K562 (cell line): ENCODE measurements at regions not wholly inside any gene's neighbourhood (a gene's known extent, or its start where the extent isn't known, plus 50 kb on each side); places are given as distances from the start of the nearest gene placed in this dataset.

Experiments used
- ATF1 ChIP-seq, 2 experiments: fragments of 450-650 bp in 1 of 2; IDR thresholded peaks; 2 replicates each; pipeline ENCODE4 v1.6.1; 2016; ENCODE audit warnings: missing compliant biosample characterization in 1 of 2, missing genetic modification characterization in 1 of 2
- CBX3 ChIP-seq, 2 experiments: IDR thresholded peaks; 1 replicate in 1 of 2; 2 replicates in 1 of 2; pipeline ENCODE4 v1.6.1; 2012; ENCODE audit warnings: inconsistent platforms in 2 of 2, low read length in 2 of 2, borderline replicate concordance in 1 of 2, control low read depth in 1 of 2
- CXXC5 ChIP-seq: fragments of 250-450 bp; sonication (Bioruptor Pico); IDR thresholded peaks from 2 replicates; pipeline ENCODE4 v1.8.0; 2022; ENCODE audit warnings: inconsistent platforms, mild to moderate bottlenecking, moderate library complexity
- E2F8 ChIP-seq: fragments of 450-650 bp; IDR thresholded peaks from 2 replicates; pipeline ENCODE4 v1.7.1; 2018; ENCODE audit warnings: mild to moderate bottlenecking, low read depth; ENCODE audit not compliant: partially characterized antibody
- ETV1 ChIP-seq: fragments of 450-650 bp; conservative IDR thresholded peaks from 2 replicates; pipeline ENCODE4 v1.6.1; 2016; ENCODE audit warnings: missing genetic modification characterization, control low read depth, low read depth, missing compliant biosample characterization
- HMBOX1 ChIP-seq: sonication (generic); IDR thresholded peaks from 2 replicates; pipeline ENCODE4 v1.6.1; 2016
- JUN ChIP-seq, 2 experiments: sonication (generic) in 1 of 2; formaldehyde crosslinking in 1 of 2; IDR thresholded peaks; 2 replicates each; pipeline versions ENCODE4 v1.6.1 to v1.8.0; 2012 to 2022; ENCODE audit warnings: borderline replicate concordance in 2 of 2, mild to moderate bottlenecking in 2 of 2, improper control_type of control experiment in 1 of 2, low read depth in 1 of 2, low read length in 1 of 2, missing genetic modification reagents in 1 of 2
- MAFG ChIP-seq: fragments of 450-650 bp; conservative IDR thresholded peaks from 2 replicates; pipeline ENCODE4 v1.6.1; 2016; ENCODE audit warnings: missing genetic modification characterization, missing compliant biosample characterization
- NR2C2 ChIP-seq, 2 experiments: fragments of 200-800 bp in 1 of 2; sonication (Bioruptor generic) in 1 of 2; sonication (generic) in 1 of 2; formaldehyde crosslinking in 1 of 2; IDR thresholded peaks; 2 replicates each; pipeline versions ENCODE4 v1.6.1 to v1.8.0; 2016 to 2022; ENCODE audit warnings: mild to moderate bottlenecking in 1 of 2, missing compliant biosample characterization in 1 of 2, missing genetic modification characterization in 1 of 2, missing genetic modification reagents in 1 of 2
- RCOR1 ChIP-seq, 2 experiments: IDR thresholded peaks; 2 replicates each; pipeline ENCODE4 v1.6.1; 2012; ENCODE audit warnings: low read depth in 2 of 2, low read length in 2 of 2, borderline replicate concordance in 1 of 2, improper control_type of control experiment in 1 of 2
- SMARCC2 ChIP-seq: fragments of 450-650 bp; IDR thresholded peaks from 2 replicates; pipeline ENCODE4 v1.6.1; 2017; ENCODE audit warnings: antibody characterized with exemption, moderate library complexity, mild to moderate bottlenecking, low read depth
- SNRNP70 ChIP-seq: fragments of 200-400 bp; formaldehyde crosslinking; optimal IDR thresholded peaks from 2 replicates; pipeline ENCODE3; 2017; ENCODE audit warnings: low read depth, low read length
- TSC22D4 ChIP-seq: fragments of 450-650 bp; IDR thresholded peaks from 2 replicates; pipeline ENCODE4 v1.6.1; 2016; ENCODE audit warnings: missing genetic modification characterization, missing biosample characterization, control low read depth
- ZNF124 ChIP-seq: sonication (generic); formaldehyde crosslinking; IDR thresholded peaks from 2 replicates; pipeline ENCODE4 v1.8.1; 2022; ENCODE audit warnings: missing genetic modification reagents
- ZNF583 ChIP-seq: fragments of 250-450 bp; sonication (Bioruptor Pico); IDR thresholded peaks from 2 replicates; pipeline ENCODE4 v1.4.0; 2020
- ZNF766 ChIP-seq: fragments of 200-800 bp; sonication (Bioruptor generic); conservative IDR thresholded peaks from 2 replicates; pipeline ENCODE4 v1.6.1; 2016; ENCODE audit warnings: missing genetic modification characterization, missing compliant biosample characterization
- TF ChIP-seq, protein P1 (sequence below): fragments of 450-650 bp; IDR thresholded peaks from 2 replicates; pipeline ENCODE4 v1.6.1; 2016; ENCODE audit warnings: mild to moderate bottlenecking

- TF ChIP-seq JUN (IDR thresholded peaks at IDR 0.05; ENCODE audit: borderline replicate concordance, low read depth, low read length) (peak; percentile 84), JUN (CRISPR knock-in tag; IDR thresholded peaks at IDR 0.05; ENCODE audit: borderline replicate concordance) (no peak), HMBOX1 (0 out of 2 replicates have a peak, but pooled peaks have one; percentile 22), ATF1 (CRISPR knock-in tag; IDR thresholded peaks at IDR 0.05) (no peak), ATF1 (tag; IDR thresholded peaks at IDR 0.05) (0 out of 2 replicates have a peak, but pooled peaks have one; percentile 9), NR2C2 (CRISPR knock-in tag; IDR thresholded peaks at IDR 0.05) (no peak), NR2C2 (tag; IDR thresholded peaks at IDR 0.05) (0 out of 2 replicates have a peak, but pooled peaks have one; percentile 19), E2F8 (peak; percentile 35), SMARCC2 (peak; percentile 76; the same call in 1 of the 2 replicates), CXXC5 (CRISPR knock-in tag) (0 out of 2 replicates have a peak, but pooled peaks have one; percentile 39), RCOR1 (IDR thresholded peaks at IDR 0.05; ENCODE audit: borderline replicate concordance in 1 of 2, low read depth in 2 of 2, low read length in 2 of 2) (peak in 1 of 2 experiments; percentile 59; a peak in 2 of 4 replicates), TSC22D4 (tag) (no peak), CBX3 (IDR thresholded peaks at IDR 0.05; ENCODE audit: borderline replicate concordance in 1 of 2, low read length in 2 of 2) (peak in 1 of 2 experiments; percentile 67; a peak in 1 of 3 replicates), MAFG (peak; percentile 80), ZNF766 (peak; percentile 3; the same call in 1 of the 2 replicates), ETV1 (tag) (0 out of 2 replicates have a peak, but pooled peaks have one; percentile 28), ZNF124 (CRISPR knock-in tag) (no peak), SNRNP70 (no peak), ZNF583 (CRISPR knock-in tag) (no peak)
- TF ChIP-seq, protein P1, sequence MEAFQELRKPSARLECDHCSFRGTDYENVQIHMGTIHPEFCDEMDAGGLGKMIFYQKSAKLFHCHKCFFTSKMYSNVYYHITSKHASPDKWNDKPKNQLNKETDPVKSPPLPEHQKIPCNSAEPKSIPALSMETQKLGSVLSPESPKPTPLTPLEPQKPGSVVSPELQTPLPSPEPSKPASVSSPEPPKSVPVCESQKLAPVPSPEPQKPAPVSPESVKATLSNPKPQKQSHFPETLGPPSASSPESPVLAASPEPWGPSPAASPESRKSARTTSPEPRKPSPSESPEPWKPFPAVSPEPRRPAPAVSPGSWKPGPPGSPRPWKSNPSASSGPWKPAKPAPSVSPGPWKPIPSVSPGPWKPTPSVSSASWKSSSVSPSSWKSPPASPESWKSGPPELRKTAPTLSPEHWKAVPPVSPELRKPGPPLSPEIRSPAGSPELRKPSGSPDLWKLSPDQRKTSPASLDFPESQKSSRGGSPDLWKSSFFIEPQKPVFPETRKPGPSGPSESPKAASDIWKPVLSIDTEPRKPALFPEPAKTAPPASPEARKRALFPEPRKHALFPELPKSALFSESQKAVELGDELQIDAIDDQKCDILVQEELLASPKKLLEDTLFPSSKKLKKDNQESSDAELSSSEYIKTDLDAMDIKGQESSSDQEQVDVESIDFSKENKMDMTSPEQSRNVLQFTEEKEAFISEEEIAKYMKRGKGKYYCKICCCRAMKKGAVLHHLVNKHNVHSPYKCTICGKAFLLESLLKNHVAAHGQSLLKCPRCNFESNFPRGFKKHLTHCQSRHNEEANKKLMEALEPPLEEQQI: peak; percentile 71; the same call in 1 of the 2 replicates
Measured at GRCh38 chr15:87610366-87610765, 646.2 kb downstream of the NTRK3 start (continued).
